WTC11 (cell line): ENCODE measurements at regions not wholly inside any gene's neighbourhood (a gene's known extent, or its start where the extent isn't known, plus 50 kb on each side); places are given as distances from the start of the nearest gene placed in this dataset.

Source experiments
- ATAC-seq: fragments of 200-7000 bp; cut with Tn5 transposase; 2 replicates; pipeline ENCODE4 v1.10.0; 2021; ENCODE audit warnings: mild to moderate bottlenecking, moderate library complexity
- CTCF ChIA-PET: fragments of 300-600 bp; sonication (Branson Sonifier 250); formaldehyde crosslinking; loops from one replicate; lab custom pipeline; 2021; ENCODE audit warnings: antibody characterized with exemption; lab: Charles Lee
- POLR2A ChIA-PET: fragments of 350-600 bp; sonication (Branson Sonifier 250); formaldehyde crosslinking; loops from one replicate; lab custom pipeline; 2021; ENCODE audit warnings: antibody characterized with exemption; lab: Charles Lee
- DNase-seq: peaks from one replicate; pipeline ENCODE4 v3.0.0; 2021; ENCODE audit warnings: low spot score
- H3K27ac Mint-ChIP-seq: 2 replicates; pipeline ENCODE4 v1.8.0; 2021; ENCODE audit warnings: mixed read lengths
- H3K27me3 Mint-ChIP-seq: 2 replicates; pipeline ENCODE4 v1.8.0; 2021; ENCODE audit warnings: low read depth, mild to moderate bottlenecking, moderate library complexity, mixed read lengths
- H3K36me3 Mint-ChIP-seq: 2 replicates; pipeline ENCODE4 v1.8.0; 2021; ENCODE audit warnings: mixed read lengths
- H3K4me1 Mint-ChIP-seq: 2 replicates; pipeline ENCODE4 v1.8.0; 2022; ENCODE audit warnings: mixed read lengths
- H3K4me3 Mint-ChIP-seq: 2 replicates; pipeline ENCODE4 v1.8.0; 2021; ENCODE audit warnings: mild to moderate bottlenecking, moderate library complexity, mixed read lengths
- H3K9me3 Mint-ChIP-seq: 2 replicates; pipeline ENCODE4 v1.8.0; 2021; ENCODE audit warnings: mixed read lengths
- AFF4 ChIP-seq: sonication (generic); formaldehyde crosslinking; IDR thresholded peaks from 2 replicates; pipeline ENCODE4 v1.8.1; 2023; ENCODE audit warnings: mild to moderate bottlenecking, missing genetic modification reagents, borderline replicate concordance
- ATF1 ChIP-seq: sonication (generic); formaldehyde crosslinking; IDR thresholded peaks from 2 replicates; pipeline ENCODE4 v1.8.1; 2023; ENCODE audit warnings: mild to moderate bottlenecking, moderate library complexity, missing genetic modification reagents
- ATF3 ChIP-seq: sonication (generic); formaldehyde crosslinking; conservative IDR thresholded peaks from 2 replicates; pipeline ENCODE4 v1.8.1; 2022; ENCODE audit warnings: mild to moderate bottlenecking, missing genetic modification reagents
- GABPB1 ChIP-seq: sonication (generic); formaldehyde crosslinking; IDR thresholded peaks from 2 replicates; pipeline ENCODE4 v1.8.1; 2023; ENCODE audit warnings: mild to moderate bottlenecking, missing genetic modification reagents
- GRHL2 ChIP-seq: fragments of 250-450 bp; sonication (Bioruptor Pico); IDR thresholded peaks from 2 replicates; pipeline ENCODE4 v1.8.0; 2022; ENCODE audit warnings: mild to moderate bottlenecking, moderate library complexity; ENCODE audit not compliant: insufficient replicate concordance, severe bottlenecking
- IRF2 ChIP-seq: sonication (generic); formaldehyde crosslinking; IDR thresholded peaks from 2 replicates; pipeline ENCODE4 v1.8.0; 2022; ENCODE audit warnings: low read depth, missing genetic modification reagents, borderline replicate concordance
- RORB ChIP-seq: fragments of 250-450 bp; sonication (Bioruptor Pico); IDR thresholded peaks from 2 replicates; pipeline ENCODE4 v1.9.0; 2021; ENCODE audit warnings: mild to moderate bottlenecking
- SOX15 ChIP-seq: fragments of 250-450 bp; sonication (Bioruptor Pico); IDR thresholded peaks from 2 replicates; pipeline ENCODE4 v1.9.0; 2021; ENCODE audit warnings: mild to moderate bottlenecking
- SP1 ChIP-seq: sonication (generic); formaldehyde crosslinking; conservative IDR thresholded peaks from 2 replicates; pipeline ENCODE4 v1.8.1; 2022; ENCODE audit warnings: missing genetic modification reagents
- TEAD1 ChIP-seq: sonication (generic); formaldehyde crosslinking; IDR thresholded peaks from 2 replicates; pipeline ENCODE4 v1.8.0; 2022; ENCODE audit warnings: mild to moderate bottlenecking, missing genetic modification reagents
- ZNF219 ChIP-seq: sonication (generic); formaldehyde crosslinking; IDR thresholded peaks from 2 replicates; pipeline ENCODE4 v1.8.0; 2023; ENCODE audit warnings: missing genetic modification reagents, mild to moderate bottlenecking, borderline replicate concordance
- ZNF671 ChIP-seq: fragments of 250-450 bp; sonication (Bioruptor Pico); IDR thresholded peaks from 2 replicates; pipeline ENCODE4 v1.8.0; 2021; ENCODE audit warnings: mild to moderate bottlenecking
- TF ChIP-seq, protein P1 (sequence below): sonication (generic); formaldehyde crosslinking; IDR thresholded peaks from 2 replicates; pipeline ENCODE4 v1.8.0; 2022; ENCODE audit warnings: mild to moderate bottlenecking, missing genetic modification reagents
- TF ChIP-seq, protein P2 (sequence below): sonication (generic); formaldehyde crosslinking; IDR thresholded peaks from 2 replicates; pipeline ENCODE4 v1.8.1; 2022; ENCODE audit warnings: low read depth, missing genetic modification reagents, borderline replicate concordance
- TF ChIP-seq, protein P3 (sequence below): sonication (generic); formaldehyde crosslinking; IDR thresholded peaks from 2 replicates; pipeline ENCODE4 v1.8.0; 2022; ENCODE audit warnings: mild to moderate bottlenecking, missing genetic modification reagents
- TF ChIP-seq, protein P4 (sequence below): sonication (generic); formaldehyde crosslinking; IDR thresholded peaks from 2 replicates; pipeline ENCODE4 v1.8.1; 2023; ENCODE audit warnings: mild to moderate bottlenecking, missing genetic modification reagents

DNA sequence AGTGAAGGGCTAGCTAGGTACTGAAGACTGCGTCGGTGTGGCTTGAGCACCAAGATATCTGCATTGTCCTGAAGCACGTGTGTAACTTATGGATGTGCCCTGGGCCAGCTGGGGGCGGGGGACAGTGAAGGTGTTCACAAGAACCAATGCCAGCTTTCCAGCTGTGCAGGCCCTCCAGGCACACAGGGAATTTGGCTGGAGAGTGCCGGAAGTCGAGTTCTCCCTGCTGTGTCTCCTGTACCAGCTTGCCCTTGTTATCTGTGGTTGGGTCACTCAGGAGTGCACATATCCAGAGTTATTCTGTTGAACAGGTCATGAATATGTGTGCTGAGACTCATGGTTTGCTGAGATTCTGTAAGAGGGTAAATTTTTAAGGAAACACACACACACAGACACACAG is 75.9 kb upstream of the CRY1 start (continued):
- TF ChIP-seq, protein P1, sequence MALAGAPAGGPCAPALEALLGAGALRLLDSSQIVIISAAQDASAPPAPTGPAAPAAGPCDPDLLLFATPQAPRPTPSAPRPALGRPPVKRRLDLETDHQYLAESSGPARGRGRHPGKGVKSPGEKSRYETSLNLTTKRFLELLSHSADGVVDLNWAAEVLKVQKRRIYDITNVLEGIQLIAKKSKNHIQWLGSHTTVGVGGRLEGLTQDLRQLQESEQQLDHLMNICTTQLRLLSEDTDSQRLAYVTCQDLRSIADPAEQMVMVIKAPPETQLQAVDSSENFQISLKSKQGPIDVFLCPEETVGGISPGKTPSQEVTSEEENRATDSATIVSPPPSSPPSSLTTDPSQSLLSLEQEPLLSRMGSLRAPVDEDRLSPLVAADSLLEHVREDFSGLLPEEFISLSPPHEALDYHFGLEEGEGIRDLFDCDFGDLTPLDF (CRISPR knock-in tag) = no peak
- TF ChIP-seq ATF1 (CRISPR knock-in tag) = no peak

GRCh38 chr12:107178776-107179175 is 85.4 kb upstream of the CRY1 start:
- TF ChIP-seq TEAD1 (CRISPR knock-in tag) (no peak), SP1 (CRISPR knock-in tag) (no peak), ZNF219 (CRISPR knock-in tag) (no peak), ATF3 (CRISPR knock-in tag) (no peak), IRF2 (CRISPR knock-in tag) (no peak), RORB (CRISPR knock-in tag) (no peak), GABPB1 (no peak), GRHL2 (no peak), AFF4 (CRISPR knock-in tag) (no peak), SOX15 (CRISPR knock-in tag) (no peak), ZNF671 (CRISPR knock-in tag) (no peak)
- TF ChIP-seq, protein P2, sequence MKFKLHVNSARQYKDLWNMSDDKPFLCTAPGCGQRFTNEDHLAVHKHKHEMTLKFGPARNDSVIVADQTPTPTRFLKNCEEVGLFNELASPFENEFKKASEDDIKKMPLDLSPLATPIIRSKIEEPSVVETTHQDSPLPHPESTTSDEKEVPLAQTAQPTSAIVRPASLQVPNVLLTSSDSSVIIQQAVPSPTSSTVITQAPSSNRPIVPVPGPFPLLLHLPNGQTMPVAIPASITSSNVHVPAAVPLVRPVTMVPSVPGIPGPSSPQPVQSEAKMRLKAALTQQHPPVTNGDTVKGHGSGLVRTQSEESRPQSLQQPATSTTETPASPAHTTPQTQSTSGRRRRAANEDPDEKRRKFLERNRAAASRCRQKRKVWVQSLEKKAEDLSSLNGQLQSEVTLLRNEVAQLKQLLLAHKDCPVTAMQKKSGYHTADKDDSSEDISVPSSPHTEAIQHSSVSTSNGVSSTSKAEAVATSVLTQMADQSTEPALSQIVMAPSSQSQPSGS = no peak
- TF ChIP-seq, protein P3, sequence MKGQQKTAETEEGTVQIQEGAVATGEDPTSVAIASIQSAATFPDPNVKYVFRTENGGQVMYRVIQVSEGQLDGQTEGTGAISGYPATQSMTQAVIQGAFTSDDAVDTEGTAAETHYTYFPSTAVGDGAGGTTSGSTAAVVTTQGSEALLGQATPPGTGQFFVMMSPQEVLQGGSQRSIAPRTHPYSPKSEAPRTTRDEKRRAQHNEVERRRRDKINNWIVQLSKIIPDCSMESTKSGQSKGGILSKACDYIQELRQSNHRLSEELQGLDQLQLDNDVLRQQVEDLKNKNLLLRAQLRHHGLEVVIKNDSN (CRISPR knock-in tag) = no peak
- TF ChIP-seq, protein P4, sequence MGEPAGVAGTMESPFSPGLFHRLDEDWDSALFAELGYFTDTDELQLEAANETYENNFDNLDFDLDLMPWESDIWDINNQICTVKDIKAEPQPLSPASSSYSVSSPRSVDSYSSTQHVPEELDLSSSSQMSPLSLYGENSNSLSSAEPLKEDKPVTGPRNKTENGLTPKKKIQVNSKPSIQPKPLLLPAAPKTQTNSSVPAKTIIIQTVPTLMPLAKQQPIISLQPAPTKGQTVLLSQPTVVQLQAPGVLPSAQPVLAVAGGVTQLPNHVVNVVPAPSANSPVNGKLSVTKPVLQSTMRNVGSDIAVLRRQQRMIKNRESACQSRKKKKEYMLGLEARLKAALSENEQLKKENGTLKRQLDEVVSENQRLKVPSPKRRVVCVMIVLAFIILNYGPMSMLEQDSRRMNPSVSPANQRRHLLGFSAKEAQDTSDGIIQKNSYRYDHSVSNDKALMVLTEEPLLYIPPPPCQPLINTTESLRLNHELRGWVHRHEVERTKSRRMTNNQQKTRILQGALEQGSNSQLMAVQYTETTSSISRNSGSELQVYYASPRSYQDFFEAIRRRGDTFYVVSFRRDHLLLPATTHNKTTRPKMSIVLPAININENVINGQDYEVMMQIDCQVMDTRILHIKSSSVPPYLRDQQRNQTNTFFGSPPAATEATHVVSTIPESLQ (CRISPR knock-in tag) = no peak
- Mint-ChIP-seq H3K4me1 (no peaks in the 10 kb centered on the region), H3K27ac (no peak overlapping the region), H3K27me3 (no peaks in the 10 kb centered on the region; the same call in 1 of the 2 replicates), H3K4me3 (no peak overlapping the region), H3K36me3 (peaks cover 2% of the 10 kb centered on the region; the same call in 1 of the 2 replicates), H3K9me3 (peaks cover 8% of the 10 kb centered on the region)
- CTCF ChIA-PET = interaction anchor here (0.6 kb wide), 1 partner anchor 38 kb away, joined by 3 read pairs; no protein-coding TSS in a partner anchor
- POLR2A ChIA-PET = no interaction called here
- DNase-seq = no peak
- no peak for ATAC-seq
